Endothelial cell (in vitro differentiated cells): ENCODE measurements at regions not wholly inside any gene's neighbourhood (a gene's known extent, or its start where the extent isn't known, plus 50 kb on each side); places are given as distances from the start of the nearest gene placed in this dataset.

ENCODE experiments used
- DNase-seq: peaks from one replicate; pipeline ENCODE4 v3.0.0; 2021; ENCODE audit warnings: low spot score
- H3K27ac Mint-ChIP-seq: one replicate; pipeline ENCODE4 v1.8.0; 2021; ENCODE audit warnings: mixed read lengths, inconsistent platforms; ENCODE audit not compliant: unreplicated experiment
- H3K27me3 Mint-ChIP-seq: one replicate; pipeline ENCODE4 v1.8.0; 2021; ENCODE audit warnings: mild to moderate bottlenecking, moderate library complexity, mixed read lengths, inconsistent platforms; ENCODE audit not compliant: unreplicated experiment
- H3K36me3 Mint-ChIP-seq: one replicate; pipeline ENCODE4 v1.8.0; 2021; ENCODE audit warnings: mild to moderate bottlenecking, low read depth, mixed read lengths, inconsistent platforms; ENCODE audit not compliant: unreplicated experiment
- H3K4me1 Mint-ChIP-seq: one replicate; pipeline ENCODE4 v1.8.0; 2021; ENCODE audit warnings: mild to moderate bottlenecking, mixed read lengths, inconsistent platforms; ENCODE audit not compliant: unreplicated experiment
- H3K4me3 Mint-ChIP-seq: one replicate; pipeline ENCODE4 v1.8.0; 2021; ENCODE audit warnings: mild to moderate bottlenecking, mixed read lengths, inconsistent platforms; ENCODE audit not compliant: unreplicated experiment
- H3K9me3 Mint-ChIP-seq: one replicate; pipeline ENCODE4 v1.8.0; 2021; ENCODE audit warnings: mixed read lengths, inconsistent platforms; ENCODE audit not compliant: unreplicated experiment
- CTCF ChIP-seq: fragments of 200-600 bp; sonication (generic); IDR thresholded peaks from one replicate; pipeline ENCODE4 v1.5.0; 2021; ENCODE audit warnings: antibody characterized with exemption; ENCODE audit not compliant: unreplicated experiment

DNA sequence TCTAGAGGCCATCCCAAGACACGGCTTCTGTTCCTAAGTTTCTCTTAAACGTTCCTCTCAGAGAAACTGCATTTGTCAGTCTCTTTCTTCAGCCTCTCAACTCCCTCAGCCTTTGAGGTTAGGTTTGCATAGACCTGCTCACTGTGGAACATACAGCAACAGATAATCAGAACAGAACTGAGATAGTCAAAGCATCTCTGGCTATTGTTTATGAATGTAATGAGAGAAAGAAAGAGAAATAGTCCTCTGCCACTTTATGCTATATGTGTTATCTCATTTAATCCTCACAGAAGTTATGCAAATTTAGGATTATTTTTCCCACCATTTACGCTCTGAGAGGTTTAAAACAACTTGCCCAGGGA is 190.6 kb downstream of the PHLDA1 start:
- no peak for DNase-seq
- Mint-ChIP-seq H3K4me1 (peaks cover 10% of the 10 kb centered on the region), H3K4me3 (no peak overlapping the region), H3K9me3 (no peaks in the 10 kb centered on the region), H3K27me3 (peaks cover 2% of the 10 kb centered on the region), H3K27ac (no peak overlapping the region), H3K36me3 (no peaks in the 10 kb centered on the region)
- TF ChIP-seq CTCF: no peak

GRCh38 chr12:75838309-75838708 is 193.3 kb downstream of the PHLDA1 start:
- H3K4me3 Mint-ChIP-seq: no peak overlapping the region
- DNase-seq: no peak
- peaks cover 9% of the 10 kb centered on the region for H3K4me1 Mint-ChIP-seq
- H3K27me3 Mint-ChIP-seq: no peaks in the 10 kb centered on the region
- TF ChIP-seq CTCF: no peak
- H3K36me3 Mint-ChIP-seq: no peaks in the 10 kb centered on the region
- no peak overlapping the region for H3K27ac Mint-ChIP-seq
- H3K9me3 Mint-ChIP-seq: no peaks in the 10 kb centered on the region

GRCh38 chr12:75837700-75838099 is 193.9 kb downstream of the PHLDA1 start:
- H3K27me3 Mint-ChIP-seq: no peaks in the 10 kb centered on the region
- no peak for DNase-seq
- H3K4me3 Mint-ChIP-seq: no peak overlapping the region
- no peak overlapping the region for H3K27ac Mint-ChIP-seq
- H3K9me3 Mint-ChIP-seq: no peaks in the 10 kb centered on the region
- no peak for TF ChIP-seq CTCF
- peaks cover 9% of the 10 kb centered on the region for H3K4me1 Mint-ChIP-seq
- H3K36me3 Mint-ChIP-seq: no peaks in the 10 kb centered on the region

- TF ChIP-seq CTCF: no peak
Observed at GRCh38 chr12:75836533-75836932, 195.0 kb downstream of the PHLDA1 start.

DNA sequence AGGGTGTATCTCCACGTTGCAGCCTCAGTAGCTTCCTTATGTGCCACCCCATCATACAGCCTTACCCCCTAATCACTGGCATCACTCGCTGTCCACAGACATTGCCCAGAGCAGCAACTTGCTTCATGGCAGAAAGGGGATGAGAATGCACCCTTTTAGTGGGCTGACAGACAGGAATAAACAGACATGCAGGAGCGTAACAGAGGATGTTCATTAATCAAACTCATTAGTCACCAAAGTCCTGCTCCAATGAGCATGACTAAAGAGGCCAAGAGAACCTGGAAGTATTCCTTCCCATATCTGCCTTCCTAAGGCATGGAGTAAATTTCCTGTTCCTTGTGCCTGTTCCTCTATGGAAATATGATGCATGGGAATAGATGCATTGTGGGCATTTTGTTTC is 197.0 kb downstream of the PHLDA1 start:
- peaks cover 12% of the 10 kb centered on the region for H3K4me1 Mint-ChIP-seq
- H3K4me3 Mint-ChIP-seq: no peak overlapping the region
- H3K27ac Mint-ChIP-seq: peak overlapping the region; percentile 70
- H3K27me3 Mint-ChIP-seq: no peaks in the 10 kb centered on the region
- no peaks in the 10 kb centered on the region for H3K36me3 Mint-ChIP-seq
- DNase-seq: no peak
- no peak for TF ChIP-seq CTCF
- no peaks in the 10 kb centered on the region for H3K9me3 Mint-ChIP-seq

More at GRCh38 chr12:75836533-75836932, 195.0 kb downstream of the PHLDA1 start:
- DNase-seq: no peak
- no peak overlapping the region for H3K4me3 Mint-ChIP-seq
- H3K4me1 Mint-ChIP-seq: peaks cover 12% of the 10 kb centered on the region
- H3K27me3 Mint-ChIP-seq: no peaks in the 10 kb centered on the region
- no peak overlapping the region for H3K27ac Mint-ChIP-seq
- H3K9me3 Mint-ChIP-seq: no peaks in the 10 kb centered on the region
- H3K36me3 Mint-ChIP-seq: no peaks in the 10 kb centered on the region
